Esophagus squamous epithelium (tissue), 5 donors: ENCODE measurements at regions not wholly inside any gene's neighbourhood (a gene's known extent, or its start where the extent isn't known, plus 50 kb on each side); places are given as distances from the start of the nearest gene placed in this dataset.

Experiments
- DNase-seq: peaks from one replicate; lab custom pipeline; 2025; lab: John Stamatoyannopoulos, UW
- H3K27ac ChIP-seq, 4 donors: fragments of 200-600 bp; sonication (generic); one replicate each; pipeline ENCODE4 v1.5.1; 2016 to 2019; ENCODE audit warnings: mild to moderate bottlenecking in 1 of 4
- H3K27me3 ChIP-seq, 4 donors: fragments of 200-600 bp; sonication (generic); 1 replicate in 3 of 4; 2 replicates in 1 of 4; pipeline versions ENCODE4 v1.5.1 to v1.6.0; 2017 to 2021; ENCODE audit warnings: antibody characterized with exemption in 1 of 4
- H3K36me3 ChIP-seq, 3 donors: fragments of 200-600 bp; sonication (generic); one replicate each; pipeline ENCODE4 v1.5.1; 2016 to 2019
- H3K4me1 ChIP-seq, 3 donors: fragments of 200-600 bp; sonication (generic); one replicate each; pipeline ENCODE4 v1.5.1; 2017 to 2019
- H3K4me3 ChIP-seq, 4 donors: fragments of 200-600 bp; sonication (generic); 1 replicate in 3 of 4; 2 replicates in 1 of 4; pipeline ENCODE4 v1.5.1; 2016 to 2019; ENCODE audit warnings: mild to moderate bottlenecking in 2 of 4, moderate library complexity in 1 of 4
- H3K9me3 ChIP-seq, 3 donors: fragments of 200-600 bp; sonication (generic); one replicate each; pipeline ENCODE4 v1.5.1; 2016 to 2019
- POLR2A ChIP-seq, 4 donors: fragments of 450-650 bp; IDR thresholded peaks; one replicate each; pipeline ENCODE4 v1.6.1; 2017; ENCODE audit warnings: antibody characterized with exemption in 4 of 4, mild to moderate bottlenecking in 4 of 4, moderate library complexity in 3 of 4
- WGBS, 2 donors: methylation state at CpG; one replicate each; pipeline ENCODE4 v1.1.5; 2018; 5-methylcytosine and 5-hydroxymethylcytosine counted together
- intact Hi-C: fragments of 100-400 bp; cut with DNase I; formaldehyde crosslinking; loops from one replicate; pipeline ENCODE4 v1.15.0; 2022
- TF ChIP-seq, protein P1 (sequence below), 6 experiments: fragments of 450-650 bp in 4 of 6; fragments of 200-600 bp in 2 of 6; sonication (generic) in 2 of 6; IDR thresholded peaks; one replicate each; pipeline ENCODE4 v1.5.1; 2016 to 2019; ENCODE audit warnings: antibody characterized with exemption in 6 of 6, mild to moderate bottlenecking in 4 of 6, moderate library complexity in 4 of 6
- donor health status: DM: yes; HTN: yes; CAD: no.

DNA sequence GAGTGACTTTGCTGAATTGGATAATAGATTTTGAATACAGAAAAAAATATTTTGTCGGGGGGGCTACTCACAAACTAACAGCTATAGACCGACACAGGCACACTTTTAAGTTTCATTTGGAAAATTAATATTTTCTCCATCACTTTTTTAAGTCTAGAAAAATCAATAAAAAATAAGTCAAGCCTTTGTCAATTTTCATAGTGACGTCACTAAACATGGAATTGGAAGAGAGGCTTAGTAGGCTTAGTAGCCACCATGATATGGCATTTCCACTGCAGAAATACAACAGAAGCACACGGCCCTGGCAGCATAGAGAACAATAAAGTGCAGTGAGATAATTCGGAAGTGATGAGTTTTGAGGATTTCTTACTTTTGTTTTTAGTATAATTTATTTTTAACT lies 357.2 kb downstream of the RPS24 start:
- no peak overlapping the region for H3K4me3 ChIP-seq
- no peaks in the 10 kb centered on the region for H3K4me1 ChIP-seq
- 82 to 89% methylated on average over 5 of the region's 5 CpGs for WGBS, 2 donors
- no peak overlapping the region for H3K27ac ChIP-seq
- DNase-seq, result no peak
- no peak for TF ChIP-seq POLR2A (IDR thresholded peaks at IDR 0.05)
- TF ChIP-seq, protein P1, sequence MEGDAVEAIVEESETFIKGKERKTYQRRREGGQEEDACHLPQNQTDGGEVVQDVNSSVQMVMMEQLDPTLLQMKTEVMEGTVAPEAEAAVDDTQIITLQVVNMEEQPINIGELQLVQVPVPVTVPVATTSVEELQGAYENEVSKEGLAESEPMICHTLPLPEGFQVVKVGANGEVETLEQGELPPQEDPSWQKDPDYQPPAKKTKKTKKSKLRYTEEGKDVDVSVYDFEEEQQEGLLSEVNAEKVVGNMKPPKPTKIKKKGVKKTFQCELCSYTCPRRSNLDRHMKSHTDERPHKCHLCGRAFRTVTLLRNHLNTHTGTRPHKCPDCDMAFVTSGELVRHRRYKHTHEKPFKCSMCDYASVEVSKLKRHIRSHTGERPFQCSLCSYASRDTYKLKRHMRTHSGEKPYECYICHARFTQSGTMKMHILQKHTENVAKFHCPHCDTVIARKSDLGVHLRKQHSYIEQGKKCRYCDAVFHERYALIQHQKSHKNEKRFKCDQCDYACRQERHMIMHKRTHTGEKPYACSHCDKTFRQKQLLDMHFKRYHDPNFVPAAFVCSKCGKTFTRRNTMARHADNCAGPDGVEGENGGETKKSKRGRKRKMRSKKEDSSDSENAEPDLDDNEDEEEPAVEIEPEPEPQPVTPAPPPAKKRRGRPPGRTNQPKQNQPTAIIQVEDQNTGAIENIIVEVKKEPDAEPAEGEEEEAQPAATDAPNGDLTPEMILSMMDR (IDR thresholded peaks at IDR 0.05), result no peak
- no peaks in the 10 kb centered on the region for H3K36me3 ChIP-seq
- intact Hi-C loops, result no loop called here
- H3K9me3 ChIP-seq, result no peaks in the 10 kb centered on the region
- peaks cover 0 to 17% (median 0%) of the 10 kb centered on the region in 4 donors for H3K27me3 ChIP-seq

DNA sequence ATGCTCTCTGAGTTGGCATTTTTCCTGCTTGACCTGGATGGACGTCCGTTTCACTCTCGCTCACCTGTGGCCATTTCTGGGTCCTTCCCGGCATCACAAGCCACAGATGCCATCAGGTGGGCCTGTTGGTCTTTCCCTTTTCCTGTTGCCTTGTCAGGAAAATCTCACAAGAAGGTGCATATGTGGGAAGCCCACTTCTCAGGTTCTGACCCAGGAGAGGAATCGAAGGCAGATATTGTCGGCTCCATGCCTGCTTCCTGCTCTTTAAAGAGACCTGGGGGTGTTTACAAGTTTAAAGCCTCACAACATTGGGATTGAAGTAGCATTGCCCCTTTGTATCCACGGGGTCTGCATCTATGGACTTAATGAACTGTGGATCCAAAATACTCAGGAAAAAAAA lies 357.9 kb downstream of the RPS24 start:
- intact Hi-C loops, result no loop called here
- H3K27ac ChIP-seq, result no peak overlapping the region
- H3K4me3 ChIP-seq, result no peak overlapping the region
- no peaks in the 10 kb centered on the region for H3K9me3 ChIP-seq
- H3K4me1 ChIP-seq, result no peaks in the 10 kb centered on the region
- no peaks in the 10 kb centered on the region for H3K36me3 ChIP-seq
- TF ChIP-seq POLR2A (IDR thresholded peaks at IDR 0.05), result no peak
- TF ChIP-seq, protein P1 (IDR thresholded peaks at IDR 0.05), result no peak
- no peak for DNase-seq
- H3K27me3 ChIP-seq, result peaks cover 0 to 17% (median 0%) of the 10 kb centered on the region in 4 donors
- whole genome bisulfite sequencing, 2 donors, result 84 to 86% methylated on average over 6 to 7 of the region's 7 CpGs

DNA sequence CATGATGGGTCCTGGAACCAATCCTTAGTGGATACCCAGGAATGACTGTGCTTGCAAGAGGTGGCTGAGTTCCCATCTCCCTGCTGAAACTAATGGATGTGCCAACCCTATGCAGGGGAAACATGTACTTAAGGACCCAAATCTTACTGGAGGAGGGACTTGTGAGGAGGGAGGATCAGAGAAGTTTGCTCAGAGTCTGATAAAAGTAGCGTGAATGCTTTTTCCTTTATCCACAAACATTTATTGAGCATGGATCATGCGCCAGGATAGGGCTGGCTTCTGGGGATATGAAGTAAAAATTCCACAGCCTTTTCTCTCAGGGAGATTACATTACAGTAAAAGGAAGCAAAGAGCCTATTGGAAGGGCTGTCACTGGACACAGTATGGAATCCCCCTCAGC lies 358.5 kb downstream of the RPS24 start:
- intact Hi-C loops, result no loop called here
- no peaks in the 10 kb centered on the region for H3K36me3 ChIP-seq
- peaks cover 0 to 17% (median 0%) of the 10 kb centered on the region in 4 donors for H3K27me3 ChIP-seq
- DNase-seq, result no peak
- no peaks in the 10 kb centered on the region for H3K4me1 ChIP-seq
- no peak for TF ChIP-seq POLR2A (IDR thresholded peaks at IDR 0.05)
- TF ChIP-seq, protein P1 (IDR thresholded peaks at IDR 0.05), result no peak
- no peaks in the 10 kb centered on the region for H3K9me3 ChIP-seq
- H3K27ac ChIP-seq, result no peak overlapping the region
- no peak overlapping the region for H3K4me3 ChIP-seq
- WGBS, 2 donors, result 76 to 92% methylated on average over 2 of the region's 2 CpGs

DNA sequence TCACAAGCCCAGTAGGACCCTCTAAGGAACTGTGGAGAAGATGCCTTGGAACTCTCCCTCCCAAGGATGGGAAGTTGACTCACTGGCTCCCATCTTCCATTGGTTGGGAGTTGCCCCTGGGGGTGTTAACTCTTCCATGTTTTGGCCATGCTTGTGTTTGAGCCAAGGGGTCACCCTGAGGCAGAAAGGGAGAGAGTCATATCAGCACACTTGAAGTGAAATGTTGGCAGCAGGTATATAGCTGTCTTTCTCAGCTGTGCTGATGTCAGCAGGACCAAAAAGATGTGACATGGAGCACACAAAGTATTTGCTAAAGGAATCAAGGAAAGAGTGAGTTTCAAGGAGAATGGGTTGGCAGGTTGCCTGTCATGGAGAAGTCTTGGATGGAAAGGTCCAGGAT lies 359.4 kb downstream of the RPS24 start:
- Histone ChIP-seq H3K9me3 (no peaks in the 10 kb centered on the region), H3K4me3 (no peak overlapping the region), H3K4me1 (no peaks in the 10 kb centered on the region), H3K27me3 (peaks cover 0 to 11% (median 0%) of the 10 kb centered on the region in 4 donors), H3K36me3 (no peaks in the 10 kb centered on the region), H3K27ac (no peak overlapping the region)
- no peak for DNase-seq
- TF ChIP-seq POLR2A (IDR thresholded peaks at IDR 0.05), result no peak
- TF ChIP-seq, protein P1 (IDR thresholded peaks at IDR 0.05), result no peak
- intact Hi-C loops, result no loop called here

DNA sequence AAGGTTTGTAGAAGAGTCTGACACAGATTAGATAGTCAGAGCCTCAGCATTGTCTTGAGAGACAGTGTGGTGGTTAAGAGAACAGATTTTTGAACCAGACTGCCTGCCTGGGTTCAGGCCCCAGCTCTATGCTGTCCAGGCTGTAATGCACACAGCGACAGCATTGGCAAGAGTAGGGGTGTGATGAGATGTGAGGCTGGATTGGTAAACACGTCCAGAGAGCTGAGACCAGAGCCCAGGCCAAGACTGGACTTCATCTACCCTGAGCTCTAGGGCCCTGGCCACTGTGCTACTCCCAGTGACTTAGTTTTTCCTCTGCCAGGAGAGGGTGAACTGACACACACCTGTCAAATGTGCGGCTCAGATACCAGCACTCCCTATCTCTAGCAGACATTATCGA lies 360.4 kb downstream of the RPS24 start:
- Histone ChIP-seq H3K4me3 (no peak overlapping the region), H3K4me1 (no peaks in the 10 kb centered on the region), H3K36me3 (no peaks in the 10 kb centered on the region), H3K27ac (no peak overlapping the region), H3K9me3 (no peaks in the 10 kb centered on the region), H3K27me3 (peaks cover 0 to 2% (median 0%) of the 10 kb centered on the region in 4 donors)
- WGBS, 2 donors, result 75 to 83% methylated on average over 4 of the region's 4 CpGs
- no peak for DNase-seq
- TF ChIP-seq, protein P1 (IDR thresholded peaks at IDR 0.05), result no peak
- TF ChIP-seq POLR2A (IDR thresholded peaks at IDR 0.05), result no peak
- intact Hi-C loops, result no loop called here
